ENCODE measurements at regions not wholly inside any gene's neighbourhood (a gene's known extent, or its start where the extent isn't known, plus 50 kb on each side); places are given as distances from the start of the nearest gene placed in this dataset.

- ATAC-seq (no peak), DNase-seq (ENCODE audit: low read depth in 1 of 2, low spot score in 1 of 2) (no peak), FAIRE-seq (no peak)
- Histone ChIP-seq H3K4me1 (no peaks in the 10 kb centered on the region), H3K4me3 (no peak overlapping the region), H3K9me3 (no peaks in the 10 kb centered on the region), H3K27ac (no peak overlapping the region), H3K4me2 (no peak overlapping the region)
- ChIA-PET CTCF (no interaction called here), POLR2A (no interaction called here)
- TF ChIP-seq FOXS1 (CRISPR knock-in tag; IDR thresholded peaks at IDR 0.05) (no peak), RARB (CRISPR knock-in tag; IDR thresholded peaks at IDR 0.05) (no peak), ESRRA (IDR thresholded peaks at IDR 0.05; ENCODE audit: borderline replicate concordance, low read length) (no peak), HOXA7 (CRISPR knock-in tag; IDR thresholded peaks at IDR 0.05) (no peak), EHF (CRISPR knock-in tag; IDR thresholded peaks at IDR 0.05) (no peak), POLR2A (IDR thresholded peaks at IDR 0.05; ENCODE audit: low read length) (no peak), RCOR1 (IDR thresholded peaks at IDR 0.05; ENCODE audit: low read depth, low read length) (no peak), RNF2 (IDR thresholded peaks at IDR 0.05; ENCODE audit: borderline replicate concordance, low read depth) (no peak), NR3C1 (IDR thresholded peaks at IDR 0.05) (no peak), SMC3 (IDR thresholded peaks at IDR 0.05) (no peak), JUNB (IDR thresholded peaks at IDR 0.05) (no peak), NFE2L2 (conservative IDR thresholded peaks at IDR 0.05; ENCODE audit: low read length) (no peak), ZNF302 (CRISPR knock-in tag; IDR thresholded peaks at IDR 0.05) (no peak), E2F6 (IDR thresholded peaks at IDR 0.05; ENCODE audit: borderline replicate concordance, low read depth) (no peak), ZSCAN20 (CRISPR knock-in tag; IDR thresholded peaks at IDR 0.05) (no peak), PHF8 (IDR thresholded peaks at IDR 0.05; ENCODE audit: borderline replicate concordance, low read depth) (no peak), HDAC2 (IDR thresholded peaks at IDR 0.05) (no peak)
- WGBS (ENCODE audit: missing lambda C conversion rate): 83% methylated on average over 7 of the region's 7 CpGs
These were observed 50.0 kb upstream of the CDIN1 start for GRCh38 chr15:36529296-36530011.

Small RNA genes in the stretch of these regions (small RNA-seq; reads per million reads assigned to genes)
- gene AC068867.1 (0 to 2.6 (median 0) reads per million in 6 experiments), gene MIR4510 (0 to 0.35 (median 0) reads per million in 6 experiments)
